HepG2 (cell line): ENCODE measurements at regions not wholly inside any gene's neighbourhood (a gene's known extent, or its start where the extent isn't known, plus 50 kb on each side); places are given as distances from the start of the nearest gene placed in this dataset.

Experiments used
- ATAC-seq: fragments of 200-7000 bp; cut with Tn5 transposase; 3 replicates; pipeline ENCODE4 v1.9.1; 2020; ENCODE audit warnings: mild to moderate bottlenecking, moderate library complexity
- BruUV-seq: library from RNA; stranded (reverse); fragments of 400-500 nt; replicated peaks from 2 replicates; lab custom pipeline; 2021; lab: Mats Ljungman, UMichigan
- CTCF ChIA-PET: fragments of 300-600 bp; formaldehyde crosslinking; extraction: SDS; loops from one replicate; lab custom pipeline; 2021; ENCODE audit warnings: low total read pairs, inconsistent platforms, low intra/inter-chr PET ratio; lab: Yijun Ruan, JAX
- POLR2A ChIA-PET: fragments of 350-600 bp; sonication (Branson Sonifier 250); formaldehyde crosslinking; loops from one replicate; lab custom pipeline; 2020; ENCODE audit warnings: antibody characterized with exemption, inconsistent platforms; lab: Yijun Ruan, JAX
- DNase-seq: peaks from one replicate; pipeline ENCODE4 v3.0.0-alpha.2; 2015; ENCODE audit warnings: low spot score
- FAIRE-seq: peaks from 3 replicates; lab custom pipeline; 2011; peaks lifted over from hg19 to GRCh38; lab: Jason Lieb, UNC
- H2AFZ ChIP-seq: one replicate; pipeline ENCODE4 v1.6.1; 2011; ENCODE audit warnings: low read length, inconsistent platforms
- H3K27ac ChIP-seq: fragments of 300-600 bp; 3 replicates; pipeline ENCODE4 v1.8.0; 2011; ENCODE audit warnings: mixed run types, mild to moderate bottlenecking, mixed read lengths, low read length, inconsistent platforms; ENCODE audit not compliant: insufficient read depth; ENCODE audit errors: extremely low read length
- H3K27me3 ChIP-seq, 2 experiments: fragments of 200-600 bp in 1 of 2; 2 replicates in 1 of 2; 3 replicates in 1 of 2; pipeline versions ENCODE4 v1.6.0 to v1.8.0; 2011; ENCODE audit warnings: low read length in 2 of 2, mild to moderate bottlenecking in 2 of 2, moderate library complexity in 2 of 2, inconsistent platforms in 1 of 2; ENCODE audit not compliant: insufficient read depth in 2 of 2, control insufficient read depth in 1 of 2
- H3K36me3 ChIP-seq, 2 experiments: fragments of 200-600 bp in 1 of 2; replicated peaks in 1 of 2; 2 replicates in 1 of 2; 3 replicates in 1 of 2; pipeline versions ENCODE4 v1.5.1 to v1.8.0; 2011; ENCODE audit warnings: low read length in 2 of 2, inconsistent platforms in 1 of 2; ENCODE audit not compliant: insufficient read depth in 2 of 2, control insufficient read depth in 1 of 2
- H3K4me1 ChIP-seq: 2 replicates; pipeline ENCODE4 v1.5.1; 2012; ENCODE audit warnings: low read length, inconsistent platforms; ENCODE audit not compliant: insufficient read depth
- H3K4me2 ChIP-seq: 2 replicates; pipeline ENCODE4 v1.6.0; 2011; ENCODE audit warnings: low read depth, low read length, inconsistent platforms
- H3K4me3 ChIP-seq, 3 experiments: fragments of 200-600 bp in 1 of 3; sonication (generic), shearing (Covaris generic) in 1 of 3; replicated peaks in 1 of 3; 2 replicates each; pipeline ENCODE4 v1.5.1; 2011 to 2016; ENCODE audit warnings: low read length in 3 of 3, inconsistent platforms in 2 of 3, low read depth in 2 of 3, mild to moderate bottlenecking in 2 of 3, control low read depth in 1 of 3, mixed read lengths in 1 of 3; ENCODE audit not compliant: insufficient read depth in 1 of 3
- H3K79me2 ChIP-seq: one replicate; pipeline ENCODE4 v1.6.1; 2011; ENCODE audit warnings: low read length, inconsistent platforms; ENCODE audit not compliant: insufficient read depth
- H3K9ac ChIP-seq: 2 replicates; pipeline ENCODE4 v1.6.0; 2011; ENCODE audit warnings: mild to moderate bottlenecking, low read depth, low read length, inconsistent platforms; ENCODE audit not compliant: insufficient read depth
- H3K9me3 ChIP-seq: 2 replicates; pipeline ENCODE4 v1.5.1; 2012; ENCODE audit warnings: mild to moderate bottlenecking, low read length
- H4K20me1 ChIP-seq: 2 replicates; pipeline ENCODE4 v1.6.0; 2011; ENCODE audit warnings: inconsistent platforms, mild to moderate bottlenecking, low read length, moderate library complexity; ENCODE audit not compliant: insufficient read depth
- ERF ChIP-seq: IDR thresholded peaks from 2 replicates; pipeline ENCODE4 v1.6.1; 2018; ENCODE audit warnings: missing biosample characterization, missing genetic modification reagents
- HDAC6 ChIP-seq: fragments of 200-600 bp; sonication (generic); IDR thresholded peaks from 2 replicates; pipeline ENCODE4 v1.7.0; 2017; ENCODE audit warnings: mild to moderate bottlenecking, antibody characterized with exemption, low read length, low read depth
- IKZF5 ChIP-seq: IDR thresholded peaks from 2 replicates; pipeline ENCODE4 v1.6.1; 2018; ENCODE audit warnings: missing genetic modification reagents, mild to moderate bottlenecking, missing compliant biosample characterization
- SIN3A ChIP-seq: IDR thresholded peaks from 2 replicates; pipeline ENCODE4 v1.6.1; 2011; ENCODE audit warnings: low read depth, mild to moderate bottlenecking, control low read depth, low read length, borderline replicate concordance
- WIZ ChIP-seq: sonication (generic); formaldehyde crosslinking; IDR thresholded peaks from 2 replicates; pipeline ENCODE4 v1.5.1; 2020; ENCODE audit warnings: mild to moderate bottlenecking, missing genetic modification reagents
- WGBS: methylation state at CpG from one replicate; pipeline ENCODE4 v1.1.6; 2017; ENCODE audit warnings: low lambda C conversion rate; 5-methylcytosine and 5-hydroxymethylcytosine counted together
- in situ Hi-C: cut with HindIII; loops from 2 replicates; pipeline ENCODE4 v1.10.0; 2017; ENCODE audit warnings: low pct_unique_long_range_greater_than_20kb; ENCODE audit not compliant: extremely low pct_ligation_motif_present
- intact Hi-C: fragments of 100-400 bp; cut with micrococcal nuclease; formaldehyde crosslinking; loops from one replicate; pipeline ENCODE4 v1.10.0; 2022; ENCODE audit not compliant: unreplicated experiment
- TF ChIP-seq, protein P1 (sequence below): sonication (generic); formaldehyde crosslinking; IDR thresholded peaks from 2 replicates; pipeline ENCODE4 v1.5.0; 2020; ENCODE audit warnings: missing genetic modification reagents

DNA sequence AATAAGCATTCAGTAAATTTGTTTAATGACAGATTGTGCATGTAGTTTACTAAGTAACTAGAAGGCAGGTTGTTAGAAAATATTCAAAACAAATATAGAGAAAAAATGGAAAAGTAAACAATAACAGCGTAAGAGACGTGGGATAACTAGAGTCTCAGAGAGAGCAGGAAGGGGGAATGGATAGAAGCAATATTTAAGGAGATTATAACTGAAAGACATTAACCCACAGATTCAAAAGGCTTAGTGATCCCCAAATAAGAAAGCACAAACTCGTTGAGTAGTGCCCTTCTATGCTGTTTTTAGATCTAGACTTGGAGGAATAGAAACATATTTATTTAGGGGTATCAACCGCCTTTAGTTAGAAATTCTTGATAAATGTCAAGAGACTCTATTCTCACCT lies 169.7 kb upstream of the RGS6 start:
- Histone ChIP-seq H3K27me3 (peaks cover 0 to 3% of the 10 kb centered on the region in 2 experiments; a peak in 1 of 5 replicates), H3K4me2 (no peak overlapping the region), H3K36me3 (no peaks in the 10 kb centered on the region), H3K9ac (no peak overlapping the region), H4K20me1 (no peaks in the 10 kb centered on the region), H3K79me2 (no peaks in the 10 kb centered on the region), H3K4me1 (no peaks in the 10 kb centered on the region), H2AFZ (no peak overlapping the region), H3K4me3 (no peak overlapping the region), H3K9me3 (no peaks in the 10 kb centered on the region), H3K27ac (no peak overlapping the region)
- intact Hi-C loops (no loop called here), in situ Hi-C loops (no loop called here)
- ChIA-PET CTCF (no interaction called here), POLR2A (no interaction called here)
- DNase-seq: no peak
- ATAC-seq: no peak
- TF ChIP-seq ERF (CRISPR knock-in tag): no peak
- FAIRE-seq: no peak
- WGBS: 24% methylated on average over 4 of the region's 4 CpGs
- no TSS peak for BruUV-seq

DNA sequence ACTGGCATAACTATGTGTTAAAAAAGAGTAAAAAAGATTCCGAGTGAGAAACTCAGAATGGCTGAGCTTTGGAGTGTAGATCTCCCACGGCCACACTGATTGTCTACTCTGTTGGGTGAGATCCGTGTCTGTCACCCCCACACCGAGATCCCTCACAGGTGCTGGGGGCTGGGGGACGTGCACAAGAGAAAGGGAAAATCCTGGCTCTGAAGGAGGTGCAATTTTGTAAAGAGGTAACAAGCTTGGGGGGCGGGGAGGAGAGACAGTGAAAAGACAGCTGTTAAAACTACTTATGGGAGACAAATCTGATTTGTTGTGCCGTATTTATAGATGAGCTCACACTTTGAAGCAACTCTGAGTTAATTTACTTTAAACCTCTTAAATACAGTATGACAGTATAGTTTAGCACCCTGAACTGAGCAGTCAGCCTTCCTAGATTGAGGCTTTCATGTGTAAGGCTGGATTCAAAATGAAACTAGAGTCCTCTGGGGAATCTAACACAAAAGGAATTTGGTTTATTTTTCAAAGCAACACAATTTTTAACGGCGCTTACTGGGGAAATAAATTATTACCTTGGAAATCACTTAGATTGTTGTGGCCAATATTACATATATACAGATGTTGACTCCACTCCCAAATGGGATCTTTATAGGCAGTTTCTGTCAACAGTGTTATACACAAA lies 167.4 kb upstream of the RGS6 start:
- peak overlapping the region; percentile 10; the same call in 1 of the 2 replicates for H3K4me2 ChIP-seq
- H3K27me3 ChIP-seq: peaks cover 0 to 3% of the 10 kb centered on the region in 2 experiments; a peak in 1 of 5 replicates
- H4K20me1 ChIP-seq: no peaks in the 10 kb centered on the region
- TF ChIP-seq SIN3A (no peak), IKZF5 (CRISPR knock-in tag) (no peak), WIZ (CRISPR knock-in tag) (no peak), HDAC6 (no peak)
- TF ChIP-seq, protein P1, sequence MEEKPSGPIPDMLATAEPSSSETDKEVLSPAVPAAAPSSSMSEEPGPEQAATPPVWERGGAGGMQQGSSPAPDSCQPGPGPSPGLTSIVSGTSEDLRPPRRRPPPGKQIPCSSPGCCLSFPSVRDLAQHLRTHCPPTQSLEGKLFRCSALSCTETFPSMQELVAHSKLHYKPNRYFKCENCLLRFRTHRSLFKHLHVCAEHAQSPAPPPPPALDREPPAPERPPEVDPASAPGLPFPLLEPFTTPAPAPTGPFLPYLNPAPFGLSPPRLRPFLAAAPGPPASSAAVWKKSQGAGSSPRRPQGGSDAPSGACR (CRISPR knock-in tag): no peak
- ChIA-PET POLR2A (no interaction called here), CTCF (no interaction called here)
- FAIRE-seq: no peak
- WGBS: under 1% methylated on average over 9 of the region's 9 CpGs
- intact Hi-C loops: no loop called here
- no peak for ATAC-seq
- H3K9me3 ChIP-seq: no peaks in the 10 kb centered on the region
- H3K79me2 ChIP-seq: no peaks in the 10 kb centered on the region
- H3K36me3 ChIP-seq: no peaks in the 10 kb centered on the region
- peak overlapping the region; percentile 40 for H2AFZ ChIP-seq
- no peaks in the 10 kb centered on the region for H3K4me1 ChIP-seq
- in situ Hi-C loops: no loop called here
- no TSS peak for BruUV-seq
- DNase-seq: no peak
- no peak overlapping the region for H3K27ac ChIP-seq
- H3K9ac ChIP-seq: no peak overlapping the region
- H3K4me3 ChIP-seq: no peak overlapping the region
